ENCODE measurements at regions not wholly inside any gene's neighbourhood (a gene's known extent, or its start where the extent isn't known, plus 50 kb on each side); places are given as distances from the start of the nearest gene placed in this dataset.

GRCh38 chr10:59589796-59590195 lies 119.9 kb downstream of the SLC16A9 start:
- TF ChIP-seq POLR2A (IDR thresholded peaks at IDR 0.05), result no peak
- TF ChIP-seq CTCF (IDR thresholded peaks at IDR 0.05), result no peak
- no peak for TF ChIP-seq POLR2AphosphoS5 (IDR thresholded peaks at IDR 0.05)
